Neuronal stem cell (in vitro differentiated cells): ENCODE measurements at regions not wholly inside any gene's neighbourhood (a gene's known extent, or its start where the extent isn't known, plus 50 kb on each side); places are given as distances from the start of the nearest gene placed in this dataset.

Source experiments
- DNase-seq: peaks from one replicate; pipeline ENCODE4 v3.0.0-alpha.2; 2013; ENCODE audit warnings: low spot score
- H2AFZ ChIP-seq: one replicate; pipeline ENCODE4 v1.6.1; 2013; ENCODE audit warnings: mild to moderate bottlenecking, low read length, inconsistent platforms
- H2AK5ac ChIP-seq: 2 replicates; pipeline ENCODE4 v1.6.1; 2013; ENCODE audit warnings: low read depth, mild to moderate bottlenecking, inconsistent platforms, low read length, moderate library complexity, mixed read lengths
- H2BK120ac ChIP-seq: 2 replicates; pipeline ENCODE4 v1.6.1; 2013; ENCODE audit warnings: low read depth, mild to moderate bottlenecking, inconsistent platforms, low read length, moderate library complexity, mixed read lengths
- H2BK12ac ChIP-seq: one replicate; pipeline ENCODE4 v1.6.1; 2013; ENCODE audit warnings: low read length, inconsistent platforms
- H2BK15ac ChIP-seq: 2 replicates; pipeline ENCODE4 v1.6.1; 2013; ENCODE audit warnings: mild to moderate bottlenecking, low read length, inconsistent platforms, mixed read lengths
- H2BK5ac ChIP-seq: one replicate; pipeline ENCODE4 v1.6.1; 2013; ENCODE audit warnings: inconsistent platforms, mild to moderate bottlenecking, low read length, moderate library complexity
- H3K14ac ChIP-seq: one replicate; pipeline ENCODE4 v1.6.1; 2013; ENCODE audit warnings: low read length, inconsistent platforms
- H3K18ac ChIP-seq: 2 replicates; pipeline ENCODE4 v1.6.1; 2013; ENCODE audit warnings: low read length, inconsistent platforms
- H3K23ac ChIP-seq: 2 replicates; pipeline ENCODE4 v1.6.1; 2013; ENCODE audit warnings: low read depth, mild to moderate bottlenecking, mixed read lengths, low read length, inconsistent platforms; ENCODE audit not compliant: poor library complexity
- H3K27ac ChIP-seq: replicated peaks from 3 replicates; pipeline ENCODE4 v1.5.1; 2013; ENCODE audit warnings: low read length, inconsistent platforms
- H3K27me3 ChIP-seq, 3 experiments: 2 replicates each; pipeline ENCODE4 v1.6.1; 2013; ENCODE audit warnings: low read length in 3 of 3, mild to moderate bottlenecking in 2 of 3, inconsistent platforms in 1 of 3, low read depth in 1 of 3, mixed read lengths in 1 of 3, moderate library complexity in 1 of 3; ENCODE audit not compliant: control insufficient read depth in 3 of 3, insufficient read depth in 3 of 3
- H3K36me3 ChIP-seq, 2 donors: replicated peaks in 1 of 2; 2 replicates each; pipeline ENCODE4 v1.6.1; 2013; ENCODE audit warnings: low read length in 2 of 2; ENCODE audit not compliant: control insufficient read depth in 2 of 2, insufficient read depth in 2 of 2
- H3K4ac ChIP-seq: 2 replicates; pipeline ENCODE4 v1.6.1; 2013; ENCODE audit warnings: inconsistent platforms, mild to moderate bottlenecking, low read length, moderate library complexity
- H3K4me1 ChIP-seq, 2 donors: 1 replicate in 1 of 2; 2 replicates in 1 of 2; pipeline ENCODE4 v1.6.1; 2013; ENCODE audit warnings: low read length in 2 of 2, low read depth in 1 of 2; ENCODE audit not compliant: control insufficient read depth in 2 of 2, insufficient read depth in 1 of 2
- H3K4me2 ChIP-seq: one replicate; pipeline ENCODE4 v1.6.1; 2013; ENCODE audit warnings: mild to moderate bottlenecking, low read length, inconsistent platforms; ENCODE audit not compliant: insufficient read depth, poor library complexity, severe bottlenecking
- H3K4me3 ChIP-seq, 2 donors: 2 replicates each; pipeline ENCODE4 v1.5.1; 2013; ENCODE audit warnings: low read length in 2 of 2, mild to moderate bottlenecking in 2 of 2, inconsistent platforms in 1 of 2, moderate library complexity in 1 of 2
- H3K79me1 ChIP-seq: one replicate; pipeline ENCODE4 v1.6.1; 2013; ENCODE audit warnings: low read depth, mild to moderate bottlenecking, inconsistent platforms, low read length, moderate library complexity
- H3K9ac ChIP-seq: one replicate; pipeline ENCODE4 v1.6.1; 2013; ENCODE audit warnings: mild to moderate bottlenecking, low read depth, low read length, inconsistent platforms; ENCODE audit not compliant: poor library complexity
- H3K9me3 ChIP-seq, 2 donors: replicated peaks in 1 of 2; 2 replicates each; pipeline versions ENCODE3 to v1.6.1; 2013; ENCODE audit warnings: low read length in 2 of 2, mild to moderate bottlenecking in 2 of 2, inconsistent platforms in 1 of 2, low read depth in 1 of 2, mixed read lengths in 1 of 2, moderate library complexity in 1 of 2; ENCODE audit not compliant: control insufficient read depth in 2 of 2, insufficient read depth in 1 of 2
- H4K8ac ChIP-seq: one replicate; pipeline ENCODE4 v1.6.1; 2013; ENCODE audit warnings: low read depth, mild to moderate bottlenecking, inconsistent platforms, low read length, moderate library complexity
- H4K91ac ChIP-seq: one replicate; pipeline ENCODE4 v1.6.1; 2013; ENCODE audit warnings: low read length, low read depth, mild to moderate bottlenecking, inconsistent platforms; ENCODE audit not compliant: poor library complexity
- WGBS, 2 donors: extraction: QIAGEN DNeasy Blood & Tissue Kit; methylation state at CpG; one replicate each; pipeline ENCODE4 v1.1.7; 2013; ENCODE audit warnings: missing lambda C conversion rate in 2 of 2, mixed read lengths in 1 of 2; ENCODE audit not compliant: insufficient read length in 2 of 2, insufficient replicate concordance in 1 of 2; ENCODE audit errors: extremely low coverage in 2 of 2; 5-methylcytosine and 5-hydroxymethylcytosine counted together

DNA sequence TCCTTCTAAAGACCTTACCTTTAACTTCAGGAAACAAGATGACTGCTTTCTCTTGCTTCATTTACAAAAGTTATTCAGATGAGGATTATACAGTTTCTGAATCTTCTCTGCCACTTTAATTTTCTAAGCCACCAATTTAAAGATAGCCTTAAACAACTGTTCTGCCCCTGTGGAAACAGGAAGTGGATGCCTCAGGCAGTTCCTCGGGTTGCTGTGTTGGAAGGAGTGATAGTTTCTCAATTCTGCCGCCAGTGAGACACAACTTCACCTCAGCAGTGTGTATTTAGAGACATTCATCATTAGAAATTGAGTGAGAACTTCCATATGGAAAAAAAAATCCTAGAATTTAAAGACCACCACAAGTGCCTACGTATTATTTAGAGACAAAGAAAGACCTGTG, 475.1 kb upstream of the WWC1 start:
- DNase-seq: no peak
- H4K91ac ChIP-seq: no peak overlapping the region
- no peak overlapping the region for H2BK15ac ChIP-seq

GRCh38 chr5:167816864-167817263, 474.6 kb upstream of the WWC1 start:
- Histone ChIP-seq H3K9me3 (no peaks in the 10 kb centered on the region), H4K8ac (no peak overlapping the region)
- WGBS, 2 donors: no CpG with 5 or more reads among the region's 4 CpGs

More for the DNA sequence above, 475.1 kb upstream of the WWC1 start:
- Histone ChIP-seq H3K23ac (no peak overlapping the region), H4K8ac (no peak overlapping the region), H3K27me3 (no peaks in the 10 kb centered on the region), H3K4me1 (peaks cover 12 to 15% of the 10 kb centered on the region in 2 donors), H3K4me3 (no peak overlapping the region), H3K9ac (no peak overlapping the region), H2BK12ac (no peak overlapping the region), H3K18ac (no peak overlapping the region), H2BK5ac (no peak overlapping the region), H3K14ac (no peak overlapping the region), H3K36me3 (no peaks in the 10 kb centered on the region), H3K9me3 (no peaks in the 10 kb centered on the region), H2AFZ (no peak overlapping the region), H2AK5ac (no peak overlapping the region), H3K79me1 (no peaks in the 10 kb centered on the region), H3K4me2 (no peak overlapping the region), H2BK120ac (no peak overlapping the region), H3K27ac (no peak overlapping the region), H3K4ac (no peak overlapping the region)
- WGBS, 2 donors: no CpG with 5 or more reads among the region's 3 CpGs

DNA sequence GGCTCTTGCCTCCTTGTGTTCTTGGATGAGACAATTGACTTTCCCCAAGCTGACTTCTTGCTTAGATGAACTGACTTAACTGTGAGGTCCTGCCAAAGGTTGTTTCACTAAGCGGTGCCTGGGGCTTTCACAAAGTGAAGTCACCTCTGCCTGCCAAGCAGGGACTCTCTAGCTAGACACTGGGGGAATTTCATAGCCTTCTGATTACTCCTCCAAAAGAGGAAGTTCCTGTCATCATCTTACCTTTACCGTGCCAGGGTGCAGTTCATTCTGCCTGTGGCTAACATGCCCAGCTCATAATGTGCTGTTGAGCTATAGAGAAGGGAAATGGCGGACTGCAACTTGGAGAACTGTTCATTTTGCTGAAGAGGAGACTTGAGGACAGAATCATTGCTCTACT, 472.0 kb upstream of the WWC1 start:
- Histone ChIP-seq H3K4ac (no peak overlapping the region), H2BK15ac (no peak overlapping the region)
- no CpG with 5 or more reads among the region's 3 CpGs for WGBS, 2 donors

More at GRCh38 chr5:167816864-167817263, 474.6 kb upstream of the WWC1 start:
- no peak overlapping the region for H3K4ac ChIP-seq
- H3K4me2 ChIP-seq: no peak overlapping the region
- H2BK120ac ChIP-seq: no peak overlapping the region
- no peaks in the 10 kb centered on the region for H3K36me3 ChIP-seq
- H3K18ac ChIP-seq: no peak overlapping the region
- H3K4me3 ChIP-seq: no peak overlapping the region
- H3K14ac ChIP-seq: no peak overlapping the region
- H3K27me3 ChIP-seq: no peaks in the 10 kb centered on the region
- H2BK15ac ChIP-seq: no peak overlapping the region
- H2BK5ac ChIP-seq: no peak overlapping the region
- H2AFZ ChIP-seq: no peak overlapping the region
- H3K27ac ChIP-seq: no peak overlapping the region
- no peak for DNase-seq
- peaks cover 12 to 15% of the 10 kb centered on the region in 2 donors for H3K4me1 ChIP-seq
- H2BK12ac ChIP-seq: no peak overlapping the region
- no peak overlapping the region for H2AK5ac ChIP-seq
- no peak overlapping the region for H4K91ac ChIP-seq
- H3K23ac ChIP-seq: no peak overlapping the region
- no peaks in the 10 kb centered on the region for H3K79me1 ChIP-seq
- H3K9ac ChIP-seq: no peak overlapping the region

DNA sequence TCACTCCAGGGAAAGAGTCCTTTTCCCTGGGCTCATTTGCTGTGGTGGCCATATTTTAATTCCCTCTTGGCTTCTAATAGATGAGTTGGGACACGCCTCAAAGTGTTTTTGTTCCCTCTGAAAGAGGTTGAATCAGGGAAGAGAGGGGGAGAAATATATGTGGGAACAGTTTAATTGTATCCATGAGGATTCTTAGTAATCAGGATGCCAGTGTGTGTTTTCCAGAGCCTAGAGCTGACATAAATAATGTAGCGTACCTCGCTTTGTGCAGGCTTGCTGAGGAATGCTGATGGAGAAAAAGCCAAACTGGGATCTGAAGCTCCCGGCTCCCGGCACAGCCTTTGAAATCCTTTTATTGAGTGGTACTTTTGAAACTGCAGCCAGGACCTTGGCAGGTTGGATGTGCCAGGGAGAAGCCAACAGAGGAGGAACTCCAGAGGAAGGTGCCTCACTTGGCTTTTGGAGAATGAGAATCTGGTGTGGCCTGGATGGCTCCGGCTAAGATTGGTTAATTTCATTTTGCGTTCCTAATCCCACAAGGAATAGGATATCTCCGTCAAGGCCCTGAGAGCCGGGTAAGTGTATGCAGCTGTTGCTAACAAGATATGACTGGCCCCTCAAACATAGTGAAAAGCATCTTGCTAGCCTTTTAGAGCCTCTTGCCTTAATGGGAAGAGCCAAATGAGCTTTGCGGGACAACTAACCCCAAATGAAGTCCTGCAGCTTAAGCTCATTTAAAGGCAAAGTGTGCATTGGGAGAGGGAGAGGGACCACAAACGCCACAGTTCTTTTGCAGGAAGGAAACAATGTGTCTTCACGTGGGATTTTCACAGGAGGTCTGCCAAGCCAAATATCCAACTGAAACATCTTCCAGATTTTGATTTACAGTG, 471.1 kb upstream of the WWC1 start:
- Histone ChIP-seq H3K79me1 (no peaks in the 10 kb centered on the region), H3K4ac (no peak overlapping the region), H3K27me3 (peaks cover 0 to 3% (median 0%) of the 10 kb centered on the region in 3 experiments), H2BK12ac (no peak overlapping the region), H3K4me2 (peak overlapping the region; percentile 15), H3K27ac (no peak overlapping the region), H3K23ac (no peak overlapping the region), H2AFZ (no peak overlapping the region), H3K9ac (no peak overlapping the region), H3K9me3 (peaks cover 3 to 12% of the 10 kb centered on the region in 2 donors), H4K91ac (no peak overlapping the region), H2BK15ac (no peak overlapping the region), H4K8ac (no peak overlapping the region), H3K36me3 (no peaks in the 10 kb centered on the region), H3K4me3 (no peak overlapping the region), H2BK120ac (no peak overlapping the region), H2AK5ac (peak overlapping the region; percentile 26), H3K18ac (no peak overlapping the region), H2BK5ac (no peak overlapping the region), H3K14ac (no peak overlapping the region), H3K4me1 (peaks cover 0 to 11% of the 10 kb centered on the region in 2 donors)
- no CpG with 5 or more reads among the region's 12 CpGs for WGBS, 2 donors
- no peak for DNase-seq

More for the DNA sequence above, 472.0 kb upstream of the WWC1 start:
- H2BK12ac ChIP-seq: no peak overlapping the region
- no peak overlapping the region for H3K14ac ChIP-seq
- no peak overlapping the region for H3K4me3 ChIP-seq
- no peak overlapping the region for H3K9ac ChIP-seq
- H3K4me2 ChIP-seq: no peak overlapping the region
- no peak overlapping the region for H2AK5ac ChIP-seq
- peaks cover 3 to 13% of the 10 kb centered on the region in 2 donors for H3K4me1 ChIP-seq
- DNase-seq: no peak
- no peak overlapping the region for H2BK120ac ChIP-seq
- no peak overlapping the region for H3K27ac ChIP-seq
- no peak overlapping the region for H4K91ac ChIP-seq
- no peaks in the 10 kb centered on the region for H3K36me3 ChIP-seq
- H2BK5ac ChIP-seq: no peak overlapping the region
- H3K27me3 ChIP-seq: no peaks in the 10 kb centered on the region
- H4K8ac ChIP-seq: no peak overlapping the region
- H2AFZ ChIP-seq: no peak overlapping the region
- no peak overlapping the region for H3K18ac ChIP-seq
- H3K79me1 ChIP-seq: no peaks in the 10 kb centered on the region
- no peak overlapping the region for H3K23ac ChIP-seq
- peaks cover 3 to 12% of the 10 kb centered on the region in 2 donors for H3K9me3 ChIP-seq
